ENCODE measurements at regions not wholly inside any gene's neighbourhood (a gene's known extent, or its start where the extent isn't known, plus 50 kb on each side); places are given as distances from the start of the nearest gene placed in this dataset.

DNA sequence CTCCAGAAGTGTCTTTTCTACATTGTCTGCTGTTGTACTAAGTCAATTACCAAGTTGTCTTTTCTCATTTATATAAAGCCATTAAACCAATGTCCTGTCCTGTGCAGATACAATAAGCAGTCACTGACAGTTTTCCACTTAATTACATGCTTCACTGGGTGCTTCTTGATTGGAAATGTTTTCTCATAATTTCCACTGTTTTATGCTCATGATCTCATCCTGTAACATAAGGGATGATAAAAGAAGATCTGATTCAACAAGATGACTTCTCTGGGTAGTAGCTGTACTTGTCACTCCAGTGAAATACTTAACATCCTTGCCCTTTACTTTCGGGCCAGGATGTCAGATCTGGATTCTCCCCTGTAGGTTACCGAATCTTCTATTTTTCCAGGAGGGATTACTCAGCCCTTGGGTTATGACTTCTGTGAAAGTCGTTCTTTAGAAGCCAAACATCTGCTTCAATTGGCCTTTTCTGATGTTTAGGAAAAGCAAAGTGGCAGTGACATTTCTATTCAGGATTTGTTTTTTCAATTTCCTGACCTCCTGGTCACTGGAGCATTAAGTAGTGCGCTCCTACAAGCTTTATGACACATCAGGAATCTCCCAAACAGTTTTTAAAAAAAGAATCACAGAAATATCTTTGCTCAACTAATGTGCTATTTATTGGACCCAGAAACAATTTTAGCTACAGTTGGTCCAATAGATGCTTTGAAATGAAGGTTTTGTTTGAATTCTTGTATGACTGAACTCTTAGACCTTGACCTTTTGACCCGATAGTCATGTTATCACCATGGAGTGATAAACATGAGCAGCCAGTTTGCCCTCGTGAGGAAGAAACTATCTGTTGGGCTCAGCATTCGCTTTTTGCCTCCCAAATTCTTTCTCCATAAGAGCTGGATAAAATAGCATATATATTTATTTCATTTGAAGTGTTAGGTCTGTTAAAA, 234.5 kb upstream of the SSTR1 start:
- no peak for TF ChIP-seq CTCF (IDR thresholded peaks at IDR 0.05)

GRCh38 chr14:37974421-37974820, 233.3 kb upstream of the SSTR1 start:
- TF ChIP-seq CTCF (IDR thresholded peaks at IDR 0.05) = no peak

- TF ChIP-seq CTCF (IDR thresholded peaks at IDR 0.05) = no peak
Observed at GRCh38 chr14:37977481-37977880, 230.2 kb upstream of the SSTR1 start.

DNA sequence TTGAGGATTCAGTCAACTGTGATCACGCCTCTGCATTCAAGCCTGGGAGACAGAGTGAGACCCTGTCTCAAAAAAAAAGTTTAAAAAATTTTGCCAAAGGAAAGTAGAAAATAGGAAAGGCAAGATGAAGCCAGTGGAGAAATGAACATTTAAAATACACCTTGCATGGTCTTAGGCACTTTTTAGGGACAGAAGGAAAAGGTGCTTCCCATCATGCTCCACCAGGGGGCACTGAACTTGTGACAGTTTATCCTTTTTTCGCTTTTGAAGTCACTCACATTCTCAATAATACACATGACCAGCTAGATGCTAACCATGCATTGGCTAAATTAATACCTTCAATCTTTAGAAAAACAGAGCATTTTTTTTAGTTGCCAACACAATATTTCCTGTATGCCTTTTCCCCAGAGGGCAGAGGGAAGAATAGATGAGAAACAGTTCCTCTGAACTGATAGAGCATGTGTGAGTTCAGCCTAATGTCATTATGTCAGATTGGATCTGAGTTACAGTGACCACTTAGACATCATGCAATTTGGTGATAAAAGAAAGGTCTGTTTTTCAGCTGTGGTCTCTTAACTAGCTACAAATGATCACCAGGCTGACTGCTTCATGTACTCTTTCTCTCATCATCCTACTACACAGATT, 221.8 kb upstream of the SSTR1 start:
- TF ChIP-seq CTCF (IDR thresholded peaks at IDR 0.05) = peak; percentile 69

DNA sequence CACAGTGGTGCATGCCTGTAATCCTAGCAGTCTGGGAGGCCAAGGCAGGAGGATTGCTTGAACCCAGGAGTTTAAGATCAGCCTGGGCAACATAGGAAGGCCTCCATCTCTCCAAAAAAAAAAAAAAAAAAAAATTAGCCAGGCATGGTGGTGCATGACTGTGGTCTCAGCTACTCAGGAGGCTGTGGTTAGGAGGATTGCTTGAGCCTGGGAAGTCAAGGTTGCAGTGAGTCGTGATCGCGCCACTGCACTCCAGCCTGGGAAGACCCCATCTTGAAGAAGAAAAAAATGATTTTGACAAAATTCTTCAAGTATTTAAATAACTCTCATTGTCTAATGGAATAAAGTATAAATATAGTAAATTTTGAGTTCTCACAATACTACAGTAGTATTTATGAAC, 219.2 kb upstream of the SSTR1 start:
- TF ChIP-seq CTCF (IDR thresholded peaks at IDR 0.05) = no peak

GRCh38 chr14:37991027-37991426, 216.7 kb upstream of the SSTR1 start:
- TF ChIP-seq CTCF (IDR thresholded peaks at IDR 0.05) = no peak

GRCh38 chr14:37992499-37992898, 215.2 kb upstream of the SSTR1 start:
- TF ChIP-seq CTCF (IDR thresholded peaks at IDR 0.05) = no peak

Data from LNCAP (cell line).